Cardiac muscle cell (in vitro differentiated cells and primary cell): ENCODE measurements at regions not wholly inside any gene's neighbourhood (a gene's known extent, or its start where the extent isn't known, plus 50 kb on each side); places are given as distances from the start of the nearest gene placed in this dataset.

Source experiments
- DNase-seq, 2 donors: peaks; one replicate each; pipeline versions ENCODE4 v3.0.0 to v3.0.0-alpha.2; 2010 to 2017; ENCODE audit warnings: low read depth in 1 of 2, low spot score in 1 of 2
- H3K27ac ChIP-seq: fragments of 200-600 bp; sonication (generic); 2 replicates; pipeline ENCODE4 v1.5.1; 2016
- H3K27me3 ChIP-seq: fragments of 200-600 bp; sonication (generic); 2 replicates; pipeline ENCODE4 v1.6.0; 2016; ENCODE audit warnings: control low read depth
- H3K36me3 ChIP-seq: fragments of 200-600 bp; sonication (generic); 2 replicates; pipeline ENCODE4 v1.5.1; 2016; ENCODE audit warnings: control low read depth
- H3K4me1 ChIP-seq: fragments of 200-600 bp; sonication (generic); 2 replicates; pipeline ENCODE4 v1.8.1; 2017; ENCODE audit warnings: low read depth, mild to moderate bottlenecking, mixed run types
- H3K4me3 ChIP-seq: fragments of 200-600 bp; sonication (generic); 2 replicates; pipeline ENCODE4 v1.5.1; 2016; ENCODE audit warnings: mild to moderate bottlenecking
- H3K9me3 ChIP-seq: fragments of 200-600 bp; sonication (generic); 2 replicates; pipeline ENCODE4 v1.5.1; 2017; ENCODE audit warnings: low read depth, mild to moderate bottlenecking, control low read depth
- CTCF ChIP-seq: IDR thresholded peaks from 2 replicates; pipeline ENCODE4 v1.5.1; 2012; ENCODE audit warnings: low read depth, mild to moderate bottlenecking, low read length

- no peak overlapping the region for H3K4me3 ChIP-seq
- H3K27me3 ChIP-seq, result no peaks in the 10 kb centered on the region
- H3K36me3 ChIP-seq, result no peaks in the 10 kb centered on the region
- no peak for TF ChIP-seq CTCF
- no peaks in the 10 kb centered on the region for H3K4me1 ChIP-seq
- H3K27ac ChIP-seq, result no peak overlapping the region
- no peak for DNase-seq
- no peaks in the 10 kb centered on the region for H3K9me3 ChIP-seq
Measured at GRCh38 chr9:118215549-118215948, 511.3 kb downstream of the TLR4 start.

- no peak overlapping the region for H3K4me3 ChIP-seq
- H3K27ac ChIP-seq, result no peak overlapping the region
- no peaks in the 10 kb centered on the region for H3K9me3 ChIP-seq
- peak in 1 of 2 donors; percentile 14 for DNase-seq
- no peak for TF ChIP-seq CTCF
- H3K27me3 ChIP-seq, result no peaks in the 10 kb centered on the region
- no peaks in the 10 kb centered on the region for H3K36me3 ChIP-seq
- H3K4me1 ChIP-seq, result no peaks in the 10 kb centered on the region
Measured at GRCh38 chr9:118222375-118222774, 518.2 kb downstream of the TLR4 start.

- Histone ChIP-seq H3K27ac (no peak overlapping the region), H3K9me3 (no peaks in the 10 kb centered on the region), H3K36me3 (no peaks in the 10 kb centered on the region), H3K4me3 (no peak overlapping the region), H3K4me1 (no peaks in the 10 kb centered on the region), H3K27me3 (no peaks in the 10 kb centered on the region)
- TF ChIP-seq CTCF, result no peak
- no peak for DNase-seq
Measured at GRCh38 chr9:118223111-118223510, 518.9 kb downstream of the TLR4 start.

GRCh38 chr9:118230329-118230728, 526.1 kb downstream of the TLR4 start:
- no peak for DNase-seq
- no peak for TF ChIP-seq CTCF
- H3K4me3 ChIP-seq, result no peak overlapping the region

GRCh38 chr9:118236625-118237024, 532.4 kb downstream of the TLR4 start:
- Histone ChIP-seq H3K4me1 (no peaks in the 10 kb centered on the region), H3K27ac (no peak overlapping the region), H3K36me3 (no peaks in the 10 kb centered on the region), H3K9me3 (no peaks in the 10 kb centered on the region), H3K27me3 (no peaks in the 10 kb centered on the region), H3K4me3 (no peak overlapping the region)
- DNase-seq, result no peak
- TF ChIP-seq CTCF, result no peak

More at GRCh38 chr9:118230329-118230728, 526.1 kb downstream of the TLR4 start:
- Histone ChIP-seq H3K27me3 (no peaks in the 10 kb centered on the region), H3K36me3 (no peaks in the 10 kb centered on the region), H3K4me1 (no peaks in the 10 kb centered on the region), H3K27ac (no peak overlapping the region), H3K9me3 (no peaks in the 10 kb centered on the region)

- Histone ChIP-seq H3K9me3 (no peaks in the 10 kb centered on the region), H3K27me3 (no peaks in the 10 kb centered on the region), H3K4me3 (no peak overlapping the region), H3K36me3 (no peaks in the 10 kb centered on the region), H3K4me1 (no peaks in the 10 kb centered on the region), H3K27ac (no peak overlapping the region)
- no peak for TF ChIP-seq CTCF
- no peak for DNase-seq
Measured at GRCh38 chr9:118238139-118238538, 533.9 kb downstream of the TLR4 start.
